ENCODE measurements at regions not wholly inside any gene's neighbourhood (a gene's known extent, or its start where the extent isn't known, plus 50 kb on each side); places are given as distances from the start of the nearest gene placed in this dataset.

- DNase-seq (ENCODE audit: low read depth) = no peak
- H3K4me3 ChIP-seq (ENCODE audit: control insufficient read depth, low read depth, low read length) = no peak overlapping the region
- TF ChIP-seq, protein P1, sequence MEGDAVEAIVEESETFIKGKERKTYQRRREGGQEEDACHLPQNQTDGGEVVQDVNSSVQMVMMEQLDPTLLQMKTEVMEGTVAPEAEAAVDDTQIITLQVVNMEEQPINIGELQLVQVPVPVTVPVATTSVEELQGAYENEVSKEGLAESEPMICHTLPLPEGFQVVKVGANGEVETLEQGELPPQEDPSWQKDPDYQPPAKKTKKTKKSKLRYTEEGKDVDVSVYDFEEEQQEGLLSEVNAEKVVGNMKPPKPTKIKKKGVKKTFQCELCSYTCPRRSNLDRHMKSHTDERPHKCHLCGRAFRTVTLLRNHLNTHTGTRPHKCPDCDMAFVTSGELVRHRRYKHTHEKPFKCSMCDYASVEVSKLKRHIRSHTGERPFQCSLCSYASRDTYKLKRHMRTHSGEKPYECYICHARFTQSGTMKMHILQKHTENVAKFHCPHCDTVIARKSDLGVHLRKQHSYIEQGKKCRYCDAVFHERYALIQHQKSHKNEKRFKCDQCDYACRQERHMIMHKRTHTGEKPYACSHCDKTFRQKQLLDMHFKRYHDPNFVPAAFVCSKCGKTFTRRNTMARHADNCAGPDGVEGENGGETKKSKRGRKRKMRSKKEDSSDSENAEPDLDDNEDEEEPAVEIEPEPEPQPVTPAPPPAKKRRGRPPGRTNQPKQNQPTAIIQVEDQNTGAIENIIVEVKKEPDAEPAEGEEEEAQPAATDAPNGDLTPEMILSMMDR (IDR thresholded peaks at IDR 0.05; ENCODE audit: control insufficient read depth, insufficient read depth, low read depth, low read length, missing control alignments) = no peak
Observed at GRCh38 chr20:50277460-50278376, 87.1 kb downstream of the CEBPB start.

DNA sequence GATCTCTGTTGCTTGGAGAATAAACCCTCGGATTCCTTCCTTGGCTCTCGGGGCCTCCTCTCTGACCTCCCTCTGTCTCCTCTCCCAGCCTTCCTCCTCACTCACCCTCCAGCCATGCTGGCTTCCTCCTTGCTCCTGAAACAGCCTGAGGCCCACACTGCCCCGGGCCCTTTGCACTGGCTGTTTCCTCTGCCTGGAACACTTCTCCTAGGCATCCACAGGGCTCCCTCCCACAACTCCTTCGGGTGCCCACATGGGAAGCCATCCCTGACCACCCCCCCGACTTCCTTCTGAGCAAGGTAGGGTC, 87.7 kb downstream of the CEBPB start:
- no peak overlapping the region for H3K4me3 ChIP-seq (ENCODE audit: control insufficient read depth, low read depth, low read length)
- DNase-seq (ENCODE audit: low read depth) = no peak
- TF ChIP-seq, protein P1 (IDR thresholded peaks at IDR 0.05; ENCODE audit: control insufficient read depth, insufficient read depth, low read depth, low read length, missing control alignments) = no peak

DNA sequence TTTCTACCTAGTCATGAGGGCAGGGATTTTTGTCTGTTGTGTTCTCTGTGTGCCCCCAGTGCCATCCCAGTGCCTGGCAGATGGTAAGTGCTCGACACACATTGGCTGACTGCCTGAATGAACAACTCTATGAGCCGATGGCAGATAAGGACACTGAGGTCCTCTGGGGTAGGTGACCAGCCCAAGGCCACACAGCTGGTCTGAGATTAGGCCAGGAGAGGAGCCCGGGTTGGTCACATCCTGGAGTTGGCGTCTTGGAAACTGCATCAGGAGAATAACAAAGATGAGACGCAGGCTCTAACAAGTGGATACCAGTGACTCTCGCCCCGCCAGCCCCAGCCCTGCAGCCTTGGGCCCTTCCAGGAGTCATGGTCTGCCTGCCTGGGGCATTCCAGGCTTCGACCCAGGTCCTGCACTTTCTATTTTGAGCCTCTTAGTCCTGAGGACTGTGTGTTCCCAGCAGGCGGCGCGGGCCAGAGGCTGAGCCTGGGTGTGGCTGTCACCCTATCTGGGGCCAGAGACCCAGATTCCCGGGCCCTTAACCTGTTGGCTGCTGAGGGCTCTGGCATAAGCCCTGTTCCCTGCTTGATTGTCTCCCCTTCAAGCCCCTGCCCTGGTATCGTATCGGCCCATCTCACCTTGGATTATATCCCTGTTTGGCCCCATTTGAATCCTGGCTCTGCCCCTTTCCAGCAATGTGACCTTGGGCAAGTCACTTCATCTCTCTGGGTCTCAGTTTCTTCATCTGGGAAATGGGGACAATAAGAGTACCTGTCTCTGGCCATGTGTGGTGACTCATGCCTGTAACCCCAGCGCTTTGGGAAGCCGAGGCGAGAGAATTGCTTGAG, 88.3 kb downstream of the CEBPB start:
- DNase-seq (ENCODE audit: low read depth) = no peak
- TF ChIP-seq, protein P1 (IDR thresholded peaks at IDR 0.05; ENCODE audit: control insufficient read depth, insufficient read depth, low read depth, low read length, missing control alignments) = no peak
- no peak overlapping the region for H3K4me3 ChIP-seq (ENCODE audit: control insufficient read depth, low read depth, low read length)

DNA sequence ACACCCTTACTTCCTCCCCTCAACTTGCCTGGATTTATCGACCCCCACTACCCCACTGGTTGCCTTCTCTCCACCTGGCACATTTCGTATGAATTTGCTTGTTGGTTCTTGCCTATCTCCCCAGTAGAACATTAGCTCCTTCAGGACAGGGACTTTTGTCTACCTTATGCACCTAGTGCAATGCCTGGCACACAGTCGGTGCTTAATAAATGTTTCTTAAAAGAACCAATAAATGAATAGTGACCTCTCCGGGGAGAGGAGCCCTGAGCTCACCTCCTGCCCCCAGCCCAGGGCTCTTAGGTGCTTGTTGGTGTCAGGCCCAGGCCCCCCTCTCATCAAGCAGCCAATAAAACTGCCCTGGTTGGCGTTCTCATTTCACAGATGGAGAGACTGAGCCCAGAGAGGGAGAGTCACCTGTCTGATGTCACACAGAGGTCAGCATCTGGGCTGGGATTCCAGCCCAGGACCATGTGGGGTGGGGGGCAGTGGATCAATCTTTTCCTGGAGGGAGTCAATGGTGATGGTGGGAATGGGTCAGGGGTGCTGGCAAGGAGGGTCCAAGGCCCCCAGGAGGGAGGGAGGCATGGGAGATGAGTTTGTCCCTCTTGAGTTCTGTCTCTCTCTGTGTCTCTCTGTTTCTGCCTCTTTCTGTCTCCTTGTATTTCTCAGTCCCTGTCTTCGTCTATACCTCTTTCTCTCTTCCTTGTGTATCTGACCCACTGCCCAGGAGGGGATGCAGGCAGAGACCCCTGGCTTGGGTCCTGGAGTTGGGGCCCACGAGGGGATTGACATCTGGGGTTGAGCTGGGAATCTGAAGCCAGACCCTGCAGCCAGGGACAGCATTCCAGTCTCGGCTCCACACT, 89.6 kb downstream of the CEBPB start:
- H3K4me3 ChIP-seq (ENCODE audit: control insufficient read depth, low read depth, low read length) = no peak overlapping the region
- no peak for DNase-seq (ENCODE audit: low read depth)

DNA sequence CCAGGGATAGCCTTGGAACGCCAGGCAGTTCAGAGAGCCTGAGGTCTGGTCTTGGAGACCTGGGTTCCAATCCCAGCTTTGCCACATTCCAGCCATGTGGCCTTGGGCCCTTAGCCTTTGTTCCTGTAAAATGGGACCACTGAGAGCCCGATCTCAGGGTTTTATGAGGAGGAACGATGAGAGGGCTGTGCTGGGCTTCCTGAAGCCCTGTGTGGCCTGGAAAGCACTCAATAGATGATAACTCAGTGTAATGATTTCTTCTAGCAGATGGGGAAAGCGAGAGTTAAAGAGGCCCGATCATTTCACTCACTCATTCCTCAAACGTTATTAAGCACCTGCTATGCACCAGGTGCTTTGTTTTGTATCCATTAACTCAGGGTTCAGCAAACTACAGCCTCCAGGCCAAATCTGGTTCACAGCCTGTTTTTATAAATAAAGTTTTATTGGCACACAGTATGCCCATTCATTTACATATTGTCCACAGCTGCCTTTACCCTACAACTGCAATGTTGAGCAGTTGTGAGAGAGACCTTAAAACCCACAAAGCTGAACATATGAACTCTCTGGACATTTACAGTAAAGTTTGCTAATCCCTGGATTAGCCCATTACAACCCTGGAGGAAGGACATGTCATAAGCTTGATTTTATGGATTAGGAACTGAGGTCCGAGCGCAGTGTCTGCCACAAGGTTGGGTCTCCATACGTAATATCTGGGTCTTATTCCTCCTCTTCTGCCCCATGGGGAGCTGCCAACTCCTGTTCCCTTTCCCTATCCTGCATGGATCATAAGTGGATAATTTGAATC, 90.4 kb downstream of the CEBPB start:
- TF ChIP-seq, protein P1 (IDR thresholded peaks at IDR 0.05; ENCODE audit: control insufficient read depth, insufficient read depth, low read depth, low read length, missing control alignments) = no peak
- DNase-seq (ENCODE audit: low read depth) = no peak
- H3K4me3 ChIP-seq (ENCODE audit: control insufficient read depth, low read depth, low read length) = no peak overlapping the region

More for the DNA sequence above, 89.6 kb downstream of the CEBPB start:
- TF ChIP-seq, protein P1 (IDR thresholded peaks at IDR 0.05; ENCODE audit: control insufficient read depth, insufficient read depth, low read depth, low read length, missing control alignments) = no peak
